NCI-H146 (cell line): ENCODE measurements at regions not wholly inside any gene's neighbourhood (a gene's known extent, or its start where the extent isn't known, plus 50 kb on each side); places are given as distances from the start of the nearest gene placed in this dataset.

ENCODE experiments used
- DNase-seq: peaks from one replicate; lab custom pipeline; 2025; lab: John Stamatoyannopoulos, UW

GRCh38 chr3:174403831-174404230 lies 455.3 kb upstream of the NAALADL2 start:
- no peak for DNase-seq

- no peak for DNase-seq
These were observed 450.8 kb upstream of the NAALADL2 start for GRCh38 chr3:174408310-174408709.

GRCh38 chr3:174409086-174409743 lies 449.9 kb upstream of the NAALADL2 start:
- peak; percentile 47 for DNase-seq

- no peak for DNase-seq
These were observed 445.8 kb upstream of the NAALADL2 start for GRCh38 chr3:174413062-174413912.

- DNase-seq = no peak
These were observed 444.2 kb upstream of the NAALADL2 start for GRCh38 chr3:174414902-174415301.

- no peak for DNase-seq
These were observed 441.6 kb upstream of the NAALADL2 start for GRCh38 chr3:174417573-174417972.

GRCh38 chr3:174419216-174419615 lies 439.9 kb upstream of the NAALADL2 start:
- DNase-seq = no peak

GRCh38 chr3:174423936-174424335 lies 435.2 kb upstream of the NAALADL2 start:
- DNase-seq = no peak

- DNase-seq = no peak
These were observed 434.5 kb upstream of the NAALADL2 start for GRCh38 chr3:174424656-174425055.

- no peak for DNase-seq
These were observed 433.7 kb upstream of the NAALADL2 start for GRCh38 chr3:174425422-174425821.

GRCh38 chr3:174430986-174431385 lies 428.1 kb upstream of the NAALADL2 start:
- DNase-seq = no peak

- DNase-seq = no peak
These were observed 427.4 kb upstream of the NAALADL2 start for GRCh38 chr3:174431717-174432116.

- no peak for DNase-seq
These were observed 422.8 kb upstream of the NAALADL2 start for GRCh38 chr3:174436367-174436766.

- DNase-seq = no peak
These were observed 420.5 kb upstream of the NAALADL2 start for GRCh38 chr3:174438501-174439145.

GRCh38 chr3:174439331-174440252 lies 419.5 kb upstream of the NAALADL2 start:
- DNase-seq = no peak

GRCh38 chr3:174440253-174440701 lies 418.9 kb upstream of the NAALADL2 start:
- peak; percentile 61 for DNase-seq

GRCh38 chr3:174440741-174441587 lies 418.2 kb upstream of the NAALADL2 start:
- DNase-seq = peak; percentile 99

- peak; percentile 73 for DNase-seq
These were observed 417.4 kb upstream of the NAALADL2 start for GRCh38 chr3:174441588-174442301.

- DNase-seq = no peak
These were observed 416.8 kb upstream of the NAALADL2 start for GRCh38 chr3:174442302-174442682.

GRCh38 chr3:174444391-174444790 lies 414.7 kb upstream of the NAALADL2 start:
- no peak for DNase-seq
